ENCODE measurements at regions not wholly inside any gene's neighbourhood (a gene's known extent, or its start where the extent isn't known, plus 50 kb on each side); places are given as distances from the start of the nearest gene placed in this dataset.

DNA sequence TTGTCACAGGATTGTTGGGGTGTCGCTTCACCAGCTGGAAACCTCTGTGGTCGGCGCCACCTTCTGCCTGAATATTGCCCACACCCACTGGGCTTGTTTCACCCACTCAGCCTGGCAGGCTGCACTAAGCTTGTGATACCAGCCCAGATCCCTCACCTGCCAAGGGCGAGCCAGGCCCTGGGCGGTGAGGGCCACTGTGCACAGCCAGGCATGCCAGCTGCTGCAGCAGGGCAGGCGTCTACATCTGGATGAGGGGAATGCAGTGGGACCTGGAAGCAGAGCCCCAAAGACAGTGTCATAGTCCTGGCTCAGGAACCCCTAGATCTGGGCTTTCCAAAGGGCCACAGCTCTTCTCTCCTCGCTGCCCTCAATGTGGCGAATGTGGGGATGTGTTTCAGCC, 1307.5 kb downstream of the GRIK2 start:
- Histone ChIP-seq H3K27ac (ENCODE audit: low read depth, low read length, poor library complexity, severe bottlenecking) (no peak overlapping the region), H3K9ac (ENCODE audit: low read length) (no peak overlapping the region), H3K36me3 (ENCODE audit: insufficient read depth, low read length) (no peaks in the 10 kb centered on the region)

DNA sequence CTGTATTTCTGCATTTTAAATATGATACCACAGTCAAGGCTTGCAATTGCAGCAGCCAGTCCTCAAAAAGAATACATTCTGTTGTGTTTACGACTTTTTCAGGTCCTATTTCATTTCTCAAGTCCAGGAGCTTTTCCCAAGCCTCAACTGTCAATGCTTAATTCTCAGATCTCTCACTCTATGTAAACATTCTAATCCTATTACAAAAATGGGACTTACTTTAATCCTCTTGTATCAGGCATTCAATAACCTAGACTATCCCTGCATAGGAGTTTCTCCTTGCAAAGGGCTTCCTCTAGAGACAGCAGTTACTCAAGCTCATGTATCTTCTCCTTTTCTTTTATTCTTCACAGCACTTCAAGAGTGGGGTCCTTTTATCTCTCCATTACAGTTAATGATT, 1293.0 kb downstream of the GRIK2 start:
- Histone ChIP-seq H3K9me2 (ENCODE audit: low read depth, low read length) (no peaks in the 10 kb centered on the region), H3K4me1 (ENCODE audit: insufficient read depth, low read length, severe bottlenecking) (no peaks in the 10 kb centered on the region), H3K27me3 (ENCODE audit: insufficient read depth, low read length) (no peaks in the 10 kb centered on the region), H3K79me2 (ENCODE audit: insufficient read depth, low read length) (no peaks in the 10 kb centered on the region), H3K36me3 (ENCODE audit: insufficient read depth, low read length) (no peaks in the 10 kb centered on the region), H3K9ac (ENCODE audit: low read length) (no peak overlapping the region), H3K9me3 (ENCODE audit: low read length) (no peaks in the 10 kb centered on the region), H3K4me2 (ENCODE audit: low read length) (no peak overlapping the region), H4K20me1 (ENCODE audit: insufficient read depth, low read length) (no peaks in the 10 kb centered on the region), H3F3A (ENCODE audit: insufficient read depth, low read length) (no peaks in the 10 kb centered on the region), H3K27ac (ENCODE audit: low read depth, low read length, poor library complexity, severe bottlenecking) (no peak overlapping the region), H3K4me3 (ENCODE audit: low read depth, low read length, poor library complexity, severe bottlenecking) (no peak overlapping the region), H2AFZ (ENCODE audit: low read length) (no peak overlapping the region)
- no peak for TF ChIP-seq EZH2 (IDR thresholded peaks at IDR 0.05; ENCODE audit: borderline replicate concordance, low read length)
- TF ChIP-seq, protein P1, sequence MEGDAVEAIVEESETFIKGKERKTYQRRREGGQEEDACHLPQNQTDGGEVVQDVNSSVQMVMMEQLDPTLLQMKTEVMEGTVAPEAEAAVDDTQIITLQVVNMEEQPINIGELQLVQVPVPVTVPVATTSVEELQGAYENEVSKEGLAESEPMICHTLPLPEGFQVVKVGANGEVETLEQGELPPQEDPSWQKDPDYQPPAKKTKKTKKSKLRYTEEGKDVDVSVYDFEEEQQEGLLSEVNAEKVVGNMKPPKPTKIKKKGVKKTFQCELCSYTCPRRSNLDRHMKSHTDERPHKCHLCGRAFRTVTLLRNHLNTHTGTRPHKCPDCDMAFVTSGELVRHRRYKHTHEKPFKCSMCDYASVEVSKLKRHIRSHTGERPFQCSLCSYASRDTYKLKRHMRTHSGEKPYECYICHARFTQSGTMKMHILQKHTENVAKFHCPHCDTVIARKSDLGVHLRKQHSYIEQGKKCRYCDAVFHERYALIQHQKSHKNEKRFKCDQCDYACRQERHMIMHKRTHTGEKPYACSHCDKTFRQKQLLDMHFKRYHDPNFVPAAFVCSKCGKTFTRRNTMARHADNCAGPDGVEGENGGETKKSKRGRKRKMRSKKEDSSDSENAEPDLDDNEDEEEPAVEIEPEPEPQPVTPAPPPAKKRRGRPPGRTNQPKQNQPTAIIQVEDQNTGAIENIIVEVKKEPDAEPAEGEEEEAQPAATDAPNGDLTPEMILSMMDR (IDR thresholded peaks at IDR 0.05; ENCODE audit: low read length), result no peak

More for the DNA sequence above, 1307.5 kb downstream of the GRIK2 start:
- H3K4me3 ChIP-seq (ENCODE audit: low read depth, low read length, poor library complexity, severe bottlenecking), result no peak overlapping the region
- H3K9me3 ChIP-seq (ENCODE audit: low read length), result no peaks in the 10 kb centered on the region
- H3K79me2 ChIP-seq (ENCODE audit: insufficient read depth, low read length), result no peaks in the 10 kb centered on the region
- H4K20me1 ChIP-seq (ENCODE audit: insufficient read depth, low read length), result no peaks in the 10 kb centered on the region
- no peaks in the 10 kb centered on the region for H3F3A ChIP-seq (ENCODE audit: insufficient read depth, low read length)
- no peak for TF ChIP-seq EZH2 (IDR thresholded peaks at IDR 0.05; ENCODE audit: borderline replicate concordance, low read length)
- TF ChIP-seq, protein P1 (IDR thresholded peaks at IDR 0.05; ENCODE audit: low read length), result no peak
- no peak overlapping the region for H2AFZ ChIP-seq (ENCODE audit: low read length)
- no peaks in the 10 kb centered on the region for H3K9me2 ChIP-seq (ENCODE audit: low read depth, low read length)
- no peaks in the 10 kb centered on the region for H3K4me1 ChIP-seq (ENCODE audit: insufficient read depth, low read length, severe bottlenecking)
- H3K4me2 ChIP-seq (ENCODE audit: low read length), result no peak overlapping the region
- no peaks in the 10 kb centered on the region for H3K27me3 ChIP-seq (ENCODE audit: insufficient read depth, low read length)

DNA sequence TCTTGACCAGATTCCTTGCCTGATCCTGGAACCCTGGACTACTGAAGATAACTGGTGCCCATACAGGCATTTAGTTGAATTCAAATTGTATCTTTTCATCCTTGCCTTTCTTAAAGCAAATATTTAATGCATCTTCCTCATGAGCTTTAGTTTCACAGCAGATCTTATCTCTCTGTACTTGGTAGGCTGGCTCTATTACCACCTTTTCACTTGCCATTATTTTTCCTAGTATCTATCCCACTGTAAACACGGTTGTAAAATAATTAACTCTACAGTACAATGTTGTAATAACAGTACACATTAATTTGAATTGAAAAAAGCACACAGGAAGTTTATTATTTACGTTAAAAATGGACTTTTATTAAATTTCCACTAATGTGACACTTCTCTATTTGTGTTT, 1286.9 kb downstream of the GRIK2 start:
- Histone ChIP-seq H2AFZ (ENCODE audit: low read length) (no peak overlapping the region), H3K9ac (ENCODE audit: low read length) (no peak overlapping the region), H4K20me1 (ENCODE audit: insufficient read depth, low read length) (no peaks in the 10 kb centered on the region), H3F3A (ENCODE audit: insufficient read depth, low read length) (no peaks in the 10 kb centered on the region), H3K27me3 (ENCODE audit: insufficient read depth, low read length) (no peaks in the 10 kb centered on the region), H3K36me3 (ENCODE audit: insufficient read depth, low read length) (no peaks in the 10 kb centered on the region), H3K9me3 (ENCODE audit: low read length) (no peaks in the 10 kb centered on the region), H3K4me2 (ENCODE audit: low read length) (no peak overlapping the region), H3K9me2 (ENCODE audit: low read depth, low read length) (no peaks in the 10 kb centered on the region), H3K4me1 (ENCODE audit: insufficient read depth, low read length, severe bottlenecking) (no peaks in the 10 kb centered on the region), H3K4me3 (ENCODE audit: low read depth, low read length, poor library complexity, severe bottlenecking) (no peak overlapping the region), H3K79me2 (ENCODE audit: insufficient read depth, low read length) (no peaks in the 10 kb centered on the region), H3K27ac (ENCODE audit: low read depth, low read length, poor library complexity, severe bottlenecking) (no peak overlapping the region)
- TF ChIP-seq, protein P1 (IDR thresholded peaks at IDR 0.05; ENCODE audit: low read length), result no peak
- TF ChIP-seq EZH2 (IDR thresholded peaks at IDR 0.05; ENCODE audit: borderline replicate concordance, low read length), result no peak

All from OCI-LY1 (cell line).